ENCODE measurements at regions not wholly inside any gene's neighbourhood (a gene's known extent, or its start where the extent isn't known, plus 50 kb on each side); places are given as distances from the start of the nearest gene placed in this dataset.

- TF ChIP-seq EZH2 (IDR thresholded peaks at IDR 0.05) (no peak), CTCF (IDR thresholded peaks at IDR 0.05) (no peak)
Measured at GRCh38 chr7:22875470-22875869, 52.8 kb upstream of the TOMM7 start.
